Body of pancreas (tissue), 4 donors: ENCODE measurements at regions not wholly inside any gene's neighbourhood (a gene's known extent, or its start where the extent isn't known, plus 50 kb on each side); places are given as distances from the start of the nearest gene placed in this dataset.

Source experiments
- CTCF ChIP-seq, 7 experiments: fragments of 450-650 bp in 4 of 7; fragments of 200-600 bp in 3 of 7; sonication (generic) in 3 of 7; IDR thresholded peaks; one replicate each; pipeline ENCODE4 v1.5.1; 2016 to 2019; ENCODE audit warnings: antibody characterized with exemption in 7 of 7
- POLR2A ChIP-seq, 3 donors: fragments of 450-650 bp; IDR thresholded peaks; one replicate each; pipeline ENCODE4 v1.6.1; 2016; ENCODE audit warnings: antibody characterized with exemption in 3 of 3, mild to moderate bottlenecking in 2 of 3

GRCh38 chr3:159855599-159856346 is 132.9 kb upstream of the IL12A start:
- TF ChIP-seq CTCF (IDR thresholded peaks at IDR 0.05) = no peak
- TF ChIP-seq POLR2A (IDR thresholded peaks at IDR 0.05) = no peak
